Endothelial cell of umbilical vein (primary cell): ENCODE measurements at regions not wholly inside any gene's neighbourhood (a gene's known extent, or its start where the extent isn't known, plus 50 kb on each side); places are given as distances from the start of the nearest gene placed in this dataset.

Experiments used
- EZH2 ChIP-seq: IDR thresholded peaks from 2 replicates; pipeline ENCODE4 v1.6.1; 2012; ENCODE audit warnings: borderline replicate concordance, low read depth, mild to moderate bottlenecking, moderate library complexity, low read length, inconsistent platforms; ENCODE audit not compliant: severe bottlenecking
- GATA2 ChIP-seq: IDR thresholded peaks from 2 replicates; pipeline ENCODE4 v1.7.0; 2011; ENCODE audit warnings: low read depth, mild to moderate bottlenecking, moderate library complexity, mixed read lengths, low read length; ENCODE audit not compliant: insufficient read length, insufficient read depth
- JUN ChIP-seq: IDR thresholded peaks from 2 replicates; pipeline ENCODE4 v1.6.1; 2011; ENCODE audit warnings: borderline replicate concordance, low read depth; ENCODE audit not compliant: insufficient read length, insufficient read depth
- MYC ChIP-seq: IDR thresholded peaks from one replicate; pipeline ENCODE4 v1.6.1; 2011; ENCODE audit warnings: mild to moderate bottlenecking, low read depth, low read length
- POLR2A ChIP-seq: IDR thresholded peaks from 2 replicates; pipeline ENCODE4 v1.6.1; 2012; ENCODE audit warnings: low read depth, mild to moderate bottlenecking, control low read depth, low read length
- POLR2AphosphoS5 ChIP-seq: IDR thresholded peaks from 2 replicates; pipeline ENCODE4 v1.6.1; 2012; ENCODE audit warnings: low read depth, mild to moderate bottlenecking, control low read depth, low read length, moderate library complexity; ENCODE audit not compliant: insufficient read depth
- TF ChIP-seq, protein P1 (sequence below), 2 donors: IDR thresholded peaks; 1 replicate in 1 of 2; 2 replicates in 1 of 2; pipeline ENCODE4 v1.5.1; 2011; ENCODE audit warnings: low read length in 2 of 2, mild to moderate bottlenecking in 2 of 2, moderate library complexity in 2 of 2, control low read depth in 1 of 2, inconsistent platforms in 1 of 2, low read depth in 1 of 2; ENCODE audit not compliant: insufficient read depth in 1 of 2; ENCODE audit errors: extremely low read depth in 1 of 2

DNA sequence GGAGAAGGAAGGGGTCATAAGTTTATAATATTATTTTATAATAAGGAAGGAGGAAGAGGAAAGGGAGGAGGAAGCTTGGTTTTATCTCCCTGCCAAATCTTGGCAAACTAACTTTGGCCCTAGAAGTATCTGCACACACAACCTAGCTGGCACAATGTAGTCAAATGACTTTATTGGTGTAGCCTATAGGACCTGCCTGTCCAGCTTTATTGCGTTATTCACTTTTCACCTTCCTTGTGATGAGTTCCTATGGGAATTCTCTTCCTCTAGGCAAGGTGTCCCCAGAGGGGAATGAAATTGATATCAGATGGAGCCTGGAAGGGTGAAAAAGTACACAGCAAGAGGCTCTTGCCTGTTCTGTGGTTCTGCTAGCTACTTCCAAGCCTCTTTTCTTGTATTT is 111.2 kb upstream of the SLC25A36 start:
- TF ChIP-seq POLR2A, result no peak
- TF ChIP-seq GATA2, result no peak
- no peak for TF ChIP-seq POLR2AphosphoS5
- TF ChIP-seq, protein P1, sequence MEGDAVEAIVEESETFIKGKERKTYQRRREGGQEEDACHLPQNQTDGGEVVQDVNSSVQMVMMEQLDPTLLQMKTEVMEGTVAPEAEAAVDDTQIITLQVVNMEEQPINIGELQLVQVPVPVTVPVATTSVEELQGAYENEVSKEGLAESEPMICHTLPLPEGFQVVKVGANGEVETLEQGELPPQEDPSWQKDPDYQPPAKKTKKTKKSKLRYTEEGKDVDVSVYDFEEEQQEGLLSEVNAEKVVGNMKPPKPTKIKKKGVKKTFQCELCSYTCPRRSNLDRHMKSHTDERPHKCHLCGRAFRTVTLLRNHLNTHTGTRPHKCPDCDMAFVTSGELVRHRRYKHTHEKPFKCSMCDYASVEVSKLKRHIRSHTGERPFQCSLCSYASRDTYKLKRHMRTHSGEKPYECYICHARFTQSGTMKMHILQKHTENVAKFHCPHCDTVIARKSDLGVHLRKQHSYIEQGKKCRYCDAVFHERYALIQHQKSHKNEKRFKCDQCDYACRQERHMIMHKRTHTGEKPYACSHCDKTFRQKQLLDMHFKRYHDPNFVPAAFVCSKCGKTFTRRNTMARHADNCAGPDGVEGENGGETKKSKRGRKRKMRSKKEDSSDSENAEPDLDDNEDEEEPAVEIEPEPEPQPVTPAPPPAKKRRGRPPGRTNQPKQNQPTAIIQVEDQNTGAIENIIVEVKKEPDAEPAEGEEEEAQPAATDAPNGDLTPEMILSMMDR (IDR thresholded peaks at IDR 0.05; ENCODE audit: extremely low read depth in 1 of 2, insufficient read depth in 1 of 2, low read depth in 1 of 2, low read length in 2 of 2), result no peak
- no peak for TF ChIP-seq MYC
- TF ChIP-seq EZH2, result no peak
- no peak for TF ChIP-seq JUN
